GM19395 (cell line): ENCODE measurements at regions not wholly inside any gene's neighbourhood (a gene's known extent, or its start where the extent isn't known, plus 50 kb on each side); places are given as distances from the start of the nearest gene placed in this dataset.
A peak's percentile ranks its signal among the peaks of the same experiment; 100 is the strongest.
"Not testable (repeated sequence)": the region's sequence is repeated elsewhere in the genome, so short reads cannot be mapped to it uniquely, and the experiment has no call there.

ENCODE experiments used
- ATAC-seq: cut with Tn5 transposase; IDR thresholded peaks from one replicate; pipeline ENCODE4 v1.9.1; 2021; ENCODE audit warnings: mild to moderate bottlenecking, moderate library complexity; ENCODE audit not compliant: unreplicated experiment

GRCh38 chr10:84571146-84571545, 242.8 kb downstream of the CCSER2 start:
- no peak for ATAC-seq

GRCh38 chr10:84574102-84574501, 245.7 kb downstream of the CCSER2 start:
- ATAC-seq = no peak

- no peak for ATAC-seq
These were observed 253.6 kb downstream of the CCSER2 start for GRCh38 chr10:84581976-84582375.

GRCh38 chr10:84583501-84583900, 255.1 kb downstream of the CCSER2 start:
- no peak for ATAC-seq

- no peak for ATAC-seq
These were observed 259.4 kb downstream of the CCSER2 start for GRCh38 chr10:84587789-84588188.

- no peak for ATAC-seq
These were observed 260.0 kb downstream of the CCSER2 start for GRCh38 chr10:84588426-84588825.

GRCh38 chr10:84588971-84589370, 260.6 kb downstream of the CCSER2 start:
- no peak for ATAC-seq

- no peak for ATAC-seq
These were observed 261.3 kb downstream of the CCSER2 start for GRCh38 chr10:84589526-84590205.

GRCh38 chr10:84590327-84591193, 262.2 kb downstream of the CCSER2 start:
- ATAC-seq = no peak

- no peak for ATAC-seq
These were observed 265.1 kb downstream of the CCSER2 start for GRCh38 chr10:84593506-84593905.

- ATAC-seq = no peak
These were observed 268.2 kb downstream of the CCSER2 start for GRCh38 chr10:84596585-84596984.

GRCh38 chr10:84599254-84599653, 270.9 kb downstream of the CCSER2 start:
- no peak for ATAC-seq

GRCh38 chr10:84600947-84601346, 272.6 kb downstream of the CCSER2 start:
- ATAC-seq = no peak

GRCh38 chr10:84602543-84602942, 274.2 kb downstream of the CCSER2 start:
- ATAC-seq = not testable (repeated sequence)

GRCh38 chr10:84603971-84604370, 275.6 kb downstream of the CCSER2 start:
- no peak for ATAC-seq

- no peak for ATAC-seq
These were observed 277.4 kb downstream of the CCSER2 start for GRCh38 chr10:84605802-84606201.

GRCh38 chr10:84606428-84606827, 278.0 kb downstream of the CCSER2 start:
- no peak for ATAC-seq

GRCh38 chr10:84607044-84607443, 278.7 kb downstream of the CCSER2 start:
- no peak for ATAC-seq

GRCh38 chr10:84607523-84607922, 279.1 kb downstream of the CCSER2 start:
- no peak for ATAC-seq

- peak; percentile 75 for ATAC-seq
These were observed 279.7 kb downstream of the CCSER2 start for GRCh38 chr10:84608126-84608525.

- ATAC-seq = no peak
These were observed 285.1 kb downstream of the CCSER2 start for GRCh38 chr10:84613336-84614021.
